ENCODE measurements at regions not wholly inside any gene's neighbourhood (a gene's known extent, or its start where the extent isn't known, plus 50 kb on each side); places are given as distances from the start of the nearest gene placed in this dataset.

GRCh38 chr2:8081130-8081529 is 600.7 kb upstream of the ID2 start (continued):
- TF ChIP-seq NR0B1 (IDR thresholded peaks at IDR 0.05; ENCODE audit: partially characterized antibody) (no peak), ZNF785 (CRISPR knock-in tag; IDR thresholded peaks at IDR 0.05) (no peak), POLR2A (conservative IDR thresholded peaks at IDR 0.05) (no peak), NR4A1 (CRISPR knock-in tag; IDR thresholded peaks at IDR 0.05) (no peak), NR4A1 (tag; IDR thresholded peaks at IDR 0.05) (no peak), RNF2 (IDR thresholded peaks at IDR 0.05) (no peak)

GRCh38 chr2:8082840-8083239 is 599.0 kb upstream of the ID2 start:
- CTCF ChIA-PET (ENCODE audit: low intra/inter-chr PET ratio): no interaction called here
- no TSS peak for BruUV-seq (replicated peaks)
- Histone ChIP-seq H3K9me3 (replicated peaks; ENCODE audit: control insufficient read depth, insufficient read depth, low read depth, low read length) (no peaks in the 10 kb centered on the region), H3K4me3 (no peak overlapping the region), H3K79me2 (ENCODE audit: control insufficient read depth, insufficient read depth, low read length) (no peaks in the 10 kb centered on the region), H3K9ac (ENCODE audit: insufficient read depth in 1 of 2, low read depth in 2 of 2, low read length in 2 of 2) (no peak overlapping the region), H2AFZ (ENCODE audit: low read depth, low read length) (no peak overlapping the region), H3K4me1 (replicated peaks in 1 of 2; ENCODE audit: control insufficient read depth in 2 of 2, insufficient read depth in 2 of 2, low read length in 2 of 2) (no peaks in the 10 kb centered on the region), H3K27ac (ENCODE audit: extremely low read depth, low read depth, low read length) (no peak overlapping the region), H3K27me3 (ENCODE audit: control insufficient read depth in 2 of 2, insufficient read depth in 2 of 2, low read length in 2 of 2) (0 out of 5 replicates have a peak, but pooled peaks cover 0 to 9% of the 10 kb centered on the region in 2 experiments), H3K4me2 (ENCODE audit: insufficient read depth, low read length) (no peak overlapping the region), H3K9me1 (ENCODE audit: control insufficient read depth, insufficient read depth, low read length) (no peaks in the 10 kb centered on the region), H3K36me3 (ENCODE audit: control insufficient read depth, insufficient read depth, low read length) (no peaks in the 10 kb centered on the region), H4K20me1 (replicated peaks; ENCODE audit: control insufficient read depth, insufficient read depth, low read length) (no peaks in the 10 kb centered on the region)
- in situ Hi-C loops (cut with MboI): no loop called here
- intact Hi-C loops (cut with micrococcal nuclease): no loop called here
- WGBS (ENCODE audit: insufficient coverage, low coverage, missing lambda C conversion rate): 0% methylated on average over 4 of the region's 4 CpGs
- FAIRE-seq (no peak), DNase-seq (ENCODE audit: extremely low read depth in 1 of 4, low spot score in 3 of 4) (no peak), ATAC-seq (no peak)
- POLR2A ChIA-PET: no interaction called here
- TF ChIP-seq HBP1 (CRISPR knock-in tag; IDR thresholded peaks at IDR 0.05): no peak
- no peak for TF ChIP-seq PCBP2 (IDR thresholded peaks at IDR 0.05; ENCODE audit: low read depth, low read length, poor library complexity, severe bottlenecking)
- TF ChIP-seq HMG20A (CRISPR knock-in tag; conservative IDR thresholded peaks at IDR 0.05): no peak
- TF ChIP-seq MBD1 (CRISPR knock-in tag; IDR thresholded peaks at IDR 0.05): no peak
- TF ChIP-seq ZNF384 (IDR thresholded peaks at IDR 0.05; ENCODE audit: low read depth, low read length): no peak
- no peak for TF ChIP-seq BRD9 (IDR thresholded peaks at IDR 0.05; ENCODE audit: low read depth, partially characterized antibody)
- TF ChIP-seq ZBTB8A (IDR thresholded peaks at IDR 0.05; ENCODE audit: partially characterized antibody): no peak
- TF ChIP-seq ETS1 (conservative IDR thresholded peaks at IDR 0.05; ENCODE audit: control insufficient read depth, low read depth, low read length): no peak
- no peak for TF ChIP-seq ZNF436 (CRISPR knock-in tag; IDR thresholded peaks at IDR 0.05)
- no peak for TF ChIP-seq ZNF76 (CRISPR knock-in tag; IDR thresholded peaks at IDR 0.05; ENCODE audit: borderline replicate concordance)
- no peak for TF ChIP-seq CHD4 (IDR thresholded peaks at IDR 0.05; ENCODE audit: insufficient read depth, insufficient replicate concordance, low read depth, low read length, poor library complexity, severe bottlenecking)
- no peak for TF ChIP-seq KAT7 (CRISPR knock-in tag; IDR thresholded peaks at IDR 0.05; ENCODE audit: borderline replicate concordance)

Measured in K562 (cell line).